ENCODE measurements at regions not wholly inside any gene's neighbourhood (a gene's known extent, or its start where the extent isn't known, plus 50 kb on each side); places are given as distances from the start of the nearest gene placed in this dataset.

DNA sequence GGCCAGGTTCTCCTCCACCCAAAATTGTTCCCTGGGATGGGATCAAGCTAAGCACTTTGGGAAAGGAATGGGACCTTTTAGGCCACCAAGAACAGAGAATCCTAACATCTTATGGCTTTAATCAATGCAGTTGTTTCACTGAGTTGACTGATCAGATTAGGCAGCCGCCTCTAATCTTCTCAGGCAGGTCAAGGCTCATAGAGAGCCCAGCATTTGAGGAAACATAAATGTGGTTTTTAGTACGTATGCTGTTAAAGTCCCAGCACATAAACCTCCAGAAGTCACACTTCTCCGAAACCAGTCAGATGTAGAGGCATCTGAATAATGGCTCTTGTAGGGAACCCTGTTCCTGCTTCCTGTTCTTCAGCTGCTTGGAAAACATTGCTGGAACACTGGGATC is 99.5 kb upstream of the RMDN2 start:
- TF ChIP-seq, protein P1, sequence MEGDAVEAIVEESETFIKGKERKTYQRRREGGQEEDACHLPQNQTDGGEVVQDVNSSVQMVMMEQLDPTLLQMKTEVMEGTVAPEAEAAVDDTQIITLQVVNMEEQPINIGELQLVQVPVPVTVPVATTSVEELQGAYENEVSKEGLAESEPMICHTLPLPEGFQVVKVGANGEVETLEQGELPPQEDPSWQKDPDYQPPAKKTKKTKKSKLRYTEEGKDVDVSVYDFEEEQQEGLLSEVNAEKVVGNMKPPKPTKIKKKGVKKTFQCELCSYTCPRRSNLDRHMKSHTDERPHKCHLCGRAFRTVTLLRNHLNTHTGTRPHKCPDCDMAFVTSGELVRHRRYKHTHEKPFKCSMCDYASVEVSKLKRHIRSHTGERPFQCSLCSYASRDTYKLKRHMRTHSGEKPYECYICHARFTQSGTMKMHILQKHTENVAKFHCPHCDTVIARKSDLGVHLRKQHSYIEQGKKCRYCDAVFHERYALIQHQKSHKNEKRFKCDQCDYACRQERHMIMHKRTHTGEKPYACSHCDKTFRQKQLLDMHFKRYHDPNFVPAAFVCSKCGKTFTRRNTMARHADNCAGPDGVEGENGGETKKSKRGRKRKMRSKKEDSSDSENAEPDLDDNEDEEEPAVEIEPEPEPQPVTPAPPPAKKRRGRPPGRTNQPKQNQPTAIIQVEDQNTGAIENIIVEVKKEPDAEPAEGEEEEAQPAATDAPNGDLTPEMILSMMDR (IDR thresholded peaks at IDR 0.05) = no peak
- no peak for TF ChIP-seq MAFK (IDR thresholded peaks at IDR 0.05; ENCODE audit: partially characterized antibody)
- TF ChIP-seq MAZ (IDR thresholded peaks at IDR 0.05; ENCODE audit: borderline replicate concordance, low read depth, low read length) = no peak
- TF ChIP-seq, protein P2, sequence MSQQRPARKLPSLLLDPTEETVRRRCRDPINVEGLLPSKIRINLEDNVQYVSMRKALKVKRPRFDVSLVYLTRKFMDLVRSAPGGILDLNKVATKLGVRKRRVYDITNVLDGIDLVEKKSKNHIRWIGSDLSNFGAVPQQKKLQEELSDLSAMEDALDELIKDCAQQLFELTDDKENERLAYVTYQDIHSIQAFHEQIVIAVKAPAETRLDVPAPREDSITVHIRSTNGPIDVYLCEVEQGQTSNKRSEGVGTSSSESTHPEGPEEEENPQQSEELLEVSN (IDR thresholded peaks at IDR 0.05; ENCODE audit: borderline replicate concordance, low read depth) = no peak
- no peak for TF ChIP-seq POLR2A (IDR thresholded peaks at IDR 0.05; ENCODE audit: low read length)
- TF ChIP-seq ZSCAN20 (CRISPR knock-in tag; IDR thresholded peaks at IDR 0.05) = no peak
- no peak for TF ChIP-seq RAD21 (conservative IDR thresholded peaks at IDR 0.05 in 1 of 2, IDR thresholded peaks at IDR 0.05 in 1 of 2)
- no peak for TF ChIP-seq EP300 (IDR thresholded peaks at IDR 0.05)
- TF ChIP-seq, protein P3, sequence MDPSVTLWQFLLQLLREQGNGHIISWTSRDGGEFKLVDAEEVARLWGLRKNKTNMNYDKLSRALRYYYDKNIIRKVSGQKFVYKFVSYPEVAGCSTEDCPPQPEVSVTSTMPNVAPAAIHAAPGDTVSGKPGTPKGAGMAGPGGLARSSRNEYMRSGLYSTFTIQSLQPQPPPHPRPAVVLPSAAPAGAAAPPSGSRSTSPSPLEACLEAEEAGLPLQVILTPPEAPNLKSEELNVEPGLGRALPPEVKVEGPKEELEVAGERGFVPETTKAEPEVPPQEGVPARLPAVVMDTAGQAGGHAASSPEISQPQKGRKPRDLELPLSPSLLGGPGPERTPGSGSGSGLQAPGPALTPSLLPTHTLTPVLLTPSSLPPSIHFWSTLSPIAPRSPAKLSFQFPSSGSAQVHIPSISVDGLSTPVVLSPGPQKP (IDR thresholded peaks at IDR 0.05; ENCODE audit: low read depth, low read length) = no peak
- no peak for TF ChIP-seq NR3C1 (IDR thresholded peaks at IDR 0.05)
- TF ChIP-seq SMC3 (IDR thresholded peaks at IDR 0.05) = no peak
- no peak for TF ChIP-seq ESRRA (IDR thresholded peaks at IDR 0.05; ENCODE audit: borderline replicate concordance, low read length)
- TF ChIP-seq ZFP36 (IDR thresholded peaks at IDR 0.05; ENCODE audit: borderline replicate concordance, partially characterized antibody) = no peak
- TF ChIP-seq, protein P4, sequence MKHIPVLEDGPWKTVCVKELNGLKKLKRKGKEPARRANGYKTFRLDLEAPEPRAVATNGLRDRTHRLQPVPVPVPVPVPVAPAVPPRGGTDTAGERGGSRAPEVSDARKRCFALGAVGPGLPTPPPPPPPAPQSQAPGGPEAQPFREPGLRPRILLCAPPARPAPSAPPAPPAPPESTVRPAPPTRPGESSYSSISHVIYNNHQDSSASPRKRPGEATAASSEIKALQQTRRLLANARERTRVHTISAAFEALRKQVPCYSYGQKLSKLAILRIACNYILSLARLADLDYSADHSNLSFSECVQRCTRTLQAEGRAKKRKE (CRISPR knock-in tag; IDR thresholded peaks at IDR 0.05; ENCODE audit: low read depth) = no peak

Data from A549 (cell line).